ENCODE measurements at regions not wholly inside any gene's neighbourhood (a gene's known extent, or its start where the extent isn't known, plus 50 kb on each side); places are given as distances from the start of the nearest gene placed in this dataset.
"Not testable (repeated sequence)": the region's sequence is repeated elsewhere in the genome, so short reads cannot be mapped to it uniquely, and the experiment has no call there.

DNA sequence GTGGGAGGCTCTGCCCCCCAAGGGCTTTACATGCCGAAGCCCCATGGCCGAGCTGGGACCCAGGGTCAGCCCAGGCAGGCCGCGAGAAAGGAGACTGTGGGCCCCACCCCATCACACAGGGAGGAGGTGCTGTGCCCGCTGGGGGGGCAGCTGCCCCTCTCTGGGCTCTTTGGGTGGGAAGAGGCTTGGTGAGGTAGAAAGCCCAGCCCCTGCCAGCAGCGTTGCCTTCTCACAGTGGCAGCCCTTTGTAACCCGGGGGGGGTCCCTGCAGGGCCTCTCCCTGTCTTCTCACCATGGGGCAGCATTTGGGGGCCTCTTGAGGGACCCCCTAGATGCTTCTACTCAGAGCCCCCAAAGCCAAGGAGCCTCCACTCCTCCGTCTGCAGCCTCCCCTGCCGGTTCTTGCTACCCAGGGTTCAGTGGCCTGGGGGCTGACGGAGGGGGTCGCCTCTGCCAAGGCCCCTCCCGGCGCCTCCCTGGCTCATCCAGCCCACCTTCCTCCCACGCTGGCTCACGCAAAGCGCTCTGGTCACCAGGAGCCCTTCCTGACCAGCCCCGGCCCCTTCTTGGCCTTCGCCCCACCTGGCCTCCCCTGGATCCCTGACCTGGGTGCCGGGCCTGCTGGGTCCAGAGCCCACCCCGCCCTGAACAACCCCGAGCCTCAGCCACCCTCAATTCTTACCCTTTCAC lies 893.5 kb downstream of the RPIA start:
- not testable (repeated sequence) for TF ChIP-seq CTCF, POLR2A (IDR thresholded peaks at IDR 0.05)

All from testis (tissue), 2 donors.